ENCODE measurements at regions not wholly inside any gene's neighbourhood (a gene's known extent, or its start where the extent isn't known, plus 50 kb on each side); places are given as distances from the start of the nearest gene placed in this dataset.
"Not testable (repeated sequence)": the region's sequence is repeated elsewhere in the genome, so short reads cannot be mapped to it uniquely, and the experiment has no call there.

DNA sequence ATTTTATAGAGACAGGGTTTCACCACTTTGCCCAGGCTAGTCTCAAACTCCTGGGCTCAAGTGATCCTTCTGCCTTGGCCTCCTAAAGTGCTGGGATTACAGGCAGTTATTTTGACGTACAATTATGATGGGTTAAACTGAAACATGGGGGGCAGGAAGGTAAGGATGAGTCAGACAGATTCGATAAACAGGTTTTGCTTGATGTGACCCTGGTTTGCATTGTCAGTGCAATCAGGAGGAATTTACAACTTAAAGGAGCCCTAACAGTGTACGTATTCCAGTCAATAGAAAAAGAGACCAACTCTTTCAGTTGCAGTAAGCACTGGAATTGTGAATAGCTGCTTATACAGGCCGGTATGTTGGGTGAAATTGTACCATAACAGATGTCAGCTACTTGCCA, 246.3 kb upstream of the NOTCH2NLA start:
- not testable (repeated sequence) for TF ChIP-seq EP300, POLR2A (IDR thresholded peaks at IDR 0.05)
- TF ChIP-seq, protein P1, sequence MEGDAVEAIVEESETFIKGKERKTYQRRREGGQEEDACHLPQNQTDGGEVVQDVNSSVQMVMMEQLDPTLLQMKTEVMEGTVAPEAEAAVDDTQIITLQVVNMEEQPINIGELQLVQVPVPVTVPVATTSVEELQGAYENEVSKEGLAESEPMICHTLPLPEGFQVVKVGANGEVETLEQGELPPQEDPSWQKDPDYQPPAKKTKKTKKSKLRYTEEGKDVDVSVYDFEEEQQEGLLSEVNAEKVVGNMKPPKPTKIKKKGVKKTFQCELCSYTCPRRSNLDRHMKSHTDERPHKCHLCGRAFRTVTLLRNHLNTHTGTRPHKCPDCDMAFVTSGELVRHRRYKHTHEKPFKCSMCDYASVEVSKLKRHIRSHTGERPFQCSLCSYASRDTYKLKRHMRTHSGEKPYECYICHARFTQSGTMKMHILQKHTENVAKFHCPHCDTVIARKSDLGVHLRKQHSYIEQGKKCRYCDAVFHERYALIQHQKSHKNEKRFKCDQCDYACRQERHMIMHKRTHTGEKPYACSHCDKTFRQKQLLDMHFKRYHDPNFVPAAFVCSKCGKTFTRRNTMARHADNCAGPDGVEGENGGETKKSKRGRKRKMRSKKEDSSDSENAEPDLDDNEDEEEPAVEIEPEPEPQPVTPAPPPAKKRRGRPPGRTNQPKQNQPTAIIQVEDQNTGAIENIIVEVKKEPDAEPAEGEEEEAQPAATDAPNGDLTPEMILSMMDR (IDR thresholded peaks at IDR 0.05): not testable (repeated sequence)

All from tibial nerve (tissue), 4 donors.